ENCODE measurements at regions not wholly inside any gene's neighbourhood (a gene's known extent, or its start where the extent isn't known, plus 50 kb on each side); places are given as distances from the start of the nearest gene placed in this dataset.
"Not testable (repeated sequence)": the region's sequence is repeated elsewhere in the genome, so short reads cannot be mapped to it uniquely, and the experiment has no call there.

DNA sequence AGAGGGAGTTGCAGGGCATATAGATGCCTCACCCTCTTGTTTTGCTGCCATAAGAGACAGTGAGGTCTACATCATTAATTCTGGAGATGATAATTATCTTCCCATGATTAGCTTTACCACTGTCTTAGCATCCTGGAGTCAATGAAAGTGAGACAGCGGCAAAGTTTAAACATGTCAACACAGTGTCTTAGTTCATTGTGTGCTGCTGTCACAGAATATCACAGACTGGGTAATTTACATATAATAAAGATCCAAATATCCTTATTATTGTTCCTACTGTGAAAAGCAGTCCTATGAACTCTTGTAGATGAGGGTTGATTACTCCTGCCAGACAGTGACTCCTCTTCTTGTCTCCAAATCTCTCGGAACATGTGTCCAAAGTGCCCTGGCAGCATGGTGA is 658.6 kb upstream of the ADGRB3 start:
- Mint-ChIP-seq H3K4me3 (ENCODE audit: low read depth) (no peak overlapping the region), H3K9me3 (peaks cover 19% of the 10 kb centered on the region), H3K27me3 (ENCODE audit: low read depth) (no peaks in the 10 kb centered on the region)

DNA sequence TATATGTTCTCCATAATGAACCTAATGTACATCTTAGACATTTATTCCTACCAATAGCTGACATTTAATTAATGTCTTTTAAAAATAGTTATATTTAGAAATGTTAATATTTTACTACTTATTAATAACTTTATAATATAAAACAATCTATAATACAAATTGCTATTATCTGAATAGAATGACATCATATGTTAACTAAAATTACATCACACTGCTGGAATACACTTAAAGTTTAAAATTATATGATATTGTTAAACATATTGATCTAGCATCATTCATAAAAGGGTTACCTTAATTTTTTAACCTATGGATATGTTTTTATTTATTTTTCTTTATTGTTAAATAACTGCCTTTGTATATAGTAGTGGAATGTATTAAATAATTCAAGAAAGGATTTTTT is 660.2 kb upstream of the ADGRB3 start:
- H3K9me3 Mint-ChIP-seq: peaks cover 17% of the 10 kb centered on the region
- DNase-seq (ENCODE audit: low spot score): no peak
- H3K27ac Mint-ChIP-seq: no peak overlapping the region
- no peaks in the 10 kb centered on the region for H3K4me1 Mint-ChIP-seq (ENCODE audit: low read depth)
- H3K27me3 Mint-ChIP-seq (ENCODE audit: low read depth): no peaks in the 10 kb centered on the region
- H3K36me3 Mint-ChIP-seq (ENCODE audit: low read depth): no peaks in the 10 kb centered on the region
- intact Hi-C loops (cut with micrococcal nuclease): no loop called here
- H3K4me3 Mint-ChIP-seq (ENCODE audit: low read depth): no peak overlapping the region

More for the DNA sequence above, 658.6 kb upstream of the ADGRB3 start:
- H3K27ac Mint-ChIP-seq: no peak overlapping the region
- no peaks in the 10 kb centered on the region for H3K4me1 Mint-ChIP-seq (ENCODE audit: low read depth)
- H3K36me3 Mint-ChIP-seq (ENCODE audit: low read depth): no peaks in the 10 kb centered on the region
- intact Hi-C loops (cut with micrococcal nuclease): no loop called here
- no peak for DNase-seq (ENCODE audit: low spot score)

DNA sequence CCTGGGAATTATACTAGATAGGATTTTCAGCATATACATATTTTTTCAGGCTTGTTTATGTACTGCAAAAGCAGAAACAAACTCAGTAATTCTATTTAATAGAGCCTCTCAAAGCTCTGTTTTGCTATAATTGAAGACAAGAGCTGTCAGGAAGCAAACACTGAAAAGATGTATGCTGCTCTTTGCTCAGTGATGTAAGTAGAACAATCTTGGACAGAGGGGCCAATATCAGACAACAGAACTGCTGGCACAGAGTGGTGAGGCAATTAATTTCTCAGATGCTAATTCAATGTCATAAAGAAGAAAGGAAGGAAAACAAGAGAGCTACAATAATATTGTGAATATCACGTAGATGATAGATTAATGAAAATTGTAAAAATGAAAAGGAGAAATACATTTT is 663.3 kb upstream of the ADGRB3 start:
- no peak for DNase-seq (ENCODE audit: low spot score)
- H3K9me3 Mint-ChIP-seq: peaks cover 7% of the 10 kb centered on the region
- intact Hi-C loops (cut with micrococcal nuclease): no loop called here
- no peaks in the 10 kb centered on the region for H3K4me1 Mint-ChIP-seq (ENCODE audit: low read depth)
- H3K27me3 Mint-ChIP-seq (ENCODE audit: low read depth): no peaks in the 10 kb centered on the region
- no peak overlapping the region for H3K4me3 Mint-ChIP-seq (ENCODE audit: low read depth)
- H3K36me3 Mint-ChIP-seq (ENCODE audit: low read depth): no peaks in the 10 kb centered on the region
- no peak overlapping the region for H3K27ac Mint-ChIP-seq

DNA sequence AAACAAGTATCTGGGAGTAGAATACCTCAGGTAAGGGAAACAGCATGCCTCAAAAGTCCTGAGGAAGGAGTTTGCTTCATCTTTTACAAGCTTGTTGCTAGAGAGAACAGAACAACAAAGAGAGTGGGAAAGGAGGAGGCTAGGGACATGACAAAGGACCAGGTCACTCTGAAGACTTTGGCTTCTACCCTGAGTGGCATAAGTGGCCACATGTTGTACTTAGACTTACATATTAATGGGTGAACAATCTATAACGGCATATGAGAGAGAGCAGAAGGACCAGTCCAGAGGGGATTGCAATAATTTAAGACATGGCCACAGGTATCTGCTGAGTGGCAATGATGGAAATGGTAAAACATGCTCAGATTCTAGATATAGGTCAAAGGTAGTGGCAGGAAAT is 668.3 kb upstream of the ADGRB3 start:
- intact Hi-C loops (cut with micrococcal nuclease): no loop called here
- H3K4me1 Mint-ChIP-seq (ENCODE audit: low read depth): no peaks in the 10 kb centered on the region
- H3K27me3 Mint-ChIP-seq (ENCODE audit: low read depth): no peaks in the 10 kb centered on the region
- no peak overlapping the region for H3K4me3 Mint-ChIP-seq (ENCODE audit: low read depth)
- DNase-seq (ENCODE audit: low spot score): no peak
- H3K36me3 Mint-ChIP-seq (ENCODE audit: low read depth): no peaks in the 10 kb centered on the region
- H3K9me3 Mint-ChIP-seq: peaks cover 4% of the 10 kb centered on the region
- no peak overlapping the region for H3K27ac Mint-ChIP-seq

- DNase-seq (ENCODE audit: low spot score): no peak
- intact Hi-C loops (cut with micrococcal nuclease): no loop called here
- H3K27ac Mint-ChIP-seq: no peak overlapping the region
- H3K27me3 Mint-ChIP-seq (ENCODE audit: low read depth): no peaks in the 10 kb centered on the region
- H3K9me3 Mint-ChIP-seq: peaks cover 14% of the 10 kb centered on the region
- H3K4me3 Mint-ChIP-seq (ENCODE audit: low read depth): no peak overlapping the region
- no peaks in the 10 kb centered on the region for H3K36me3 Mint-ChIP-seq (ENCODE audit: low read depth)
- H3K4me1 Mint-ChIP-seq (ENCODE audit: low read depth): no peaks in the 10 kb centered on the region
Observed at GRCh38 chr6:67956352-67956751, 678.7 kb upstream of the ADGRB3 start.

GRCh38 chr6:67952948-67953347 is 682.1 kb upstream of the ADGRB3 start:
- H3K4me3 Mint-ChIP-seq (ENCODE audit: low read depth): no peak overlapping the region
- intact Hi-C loops (cut with micrococcal nuclease): no loop called here
- no peaks in the 10 kb centered on the region for H3K4me1 Mint-ChIP-seq (ENCODE audit: low read depth)
- no peaks in the 10 kb centered on the region for H3K36me3 Mint-ChIP-seq (ENCODE audit: low read depth)
- H3K27me3 Mint-ChIP-seq (ENCODE audit: low read depth): no peaks in the 10 kb centered on the region
- no peak for DNase-seq (ENCODE audit: low spot score)
- peaks cover 42% of the 10 kb centered on the region for H3K9me3 Mint-ChIP-seq
- H3K27ac Mint-ChIP-seq: no peak overlapping the region

- Mint-ChIP-seq H3K4me3 (ENCODE audit: low read depth) (no peak overlapping the region), H3K36me3 (ENCODE audit: low read depth) (no peaks in the 10 kb centered on the region), H3K27me3 (ENCODE audit: low read depth) (no peaks in the 10 kb centered on the region), H3K4me1 (ENCODE audit: low read depth) (no peaks in the 10 kb centered on the region), H3K27ac (no peak overlapping the region), H3K9me3 (peaks cover 42% of the 10 kb centered on the region)
- no peak for DNase-seq (ENCODE audit: low spot score)
- intact Hi-C loops (cut with micrococcal nuclease): no loop called here
Observed at GRCh38 chr6:67952121-67952520, 683.0 kb upstream of the ADGRB3 start.

DNA sequence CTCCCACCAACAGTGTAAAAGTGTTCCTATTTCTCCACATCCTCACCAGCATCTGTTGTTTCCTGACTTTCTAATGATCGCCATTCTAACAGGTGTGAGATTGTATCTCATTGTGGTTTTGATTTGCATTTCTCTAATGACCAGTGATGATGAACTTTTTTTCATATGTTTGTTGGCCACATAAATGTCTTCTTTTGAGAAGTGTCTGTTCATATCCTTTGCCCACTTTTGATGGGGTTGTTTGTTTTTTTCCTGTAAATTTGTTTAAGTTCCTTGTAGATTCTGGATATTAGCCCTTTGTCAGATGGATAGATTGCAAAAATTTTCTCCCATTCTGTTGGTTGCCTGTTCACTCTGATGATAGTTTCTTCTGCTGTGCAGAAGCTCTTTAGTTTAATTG is 687.3 kb upstream of the ADGRB3 start:
- H3K27me3 Mint-ChIP-seq (ENCODE audit: low read depth); DNase-seq (ENCODE audit: low spot score); H3K4me3 Mint-ChIP-seq (ENCODE audit: low read depth); H3K4me1 Mint-ChIP-seq (ENCODE audit: low read depth); intact Hi-C loops (cut with micrococcal nuclease); H3K36me3 Mint-ChIP-seq (ENCODE audit: low read depth); H3K27ac Mint-ChIP-seq: not testable (repeated sequence)
- peaks cover 36% of the 10 kb centered on the region for H3K9me3 Mint-ChIP-seq

GRCh38 chr6:67935976-67936477 is 699.1 kb upstream of the ADGRB3 start:
- peaks cover 21% of the 10 kb centered on the region for H3K9me3 Mint-ChIP-seq
- no peaks in the 10 kb centered on the region for H3K27me3 Mint-ChIP-seq (ENCODE audit: low read depth)
- no peaks in the 10 kb centered on the region for H3K4me1 Mint-ChIP-seq (ENCODE audit: low read depth)
- H3K36me3 Mint-ChIP-seq (ENCODE audit: low read depth): no peaks in the 10 kb centered on the region
- no peak overlapping the region for H3K27ac Mint-ChIP-seq
- intact Hi-C loops (cut with micrococcal nuclease): no loop called here
- no peak overlapping the region for H3K4me3 Mint-ChIP-seq (ENCODE audit: low read depth)
- DNase-seq (ENCODE audit: low spot score): no peak

DNA sequence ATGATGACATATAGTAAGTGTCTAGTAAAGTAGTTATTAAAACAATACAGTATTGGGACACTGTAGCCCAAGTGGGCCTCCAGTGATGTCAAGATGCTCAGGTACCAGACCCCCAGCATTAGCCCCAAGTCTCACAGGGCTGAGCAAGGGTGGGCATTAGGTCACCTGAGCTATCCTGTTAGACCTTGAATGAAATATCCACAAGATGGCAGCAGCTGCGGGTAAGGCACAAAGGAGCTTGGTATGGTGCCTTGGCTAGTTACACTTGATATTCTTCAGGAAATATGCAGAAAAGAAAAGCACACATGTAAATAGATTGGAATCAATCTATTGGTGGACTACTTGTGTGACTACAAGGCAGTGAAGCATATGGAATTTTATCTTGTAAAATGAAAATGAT is 701.8 kb upstream of the ADGRB3 start:
- no peaks in the 10 kb centered on the region for H3K4me1 Mint-ChIP-seq (ENCODE audit: low read depth)
- no peak overlapping the region for H3K27ac Mint-ChIP-seq
- no peak for DNase-seq (ENCODE audit: low spot score)
- H3K9me3 Mint-ChIP-seq: peaks cover 20% of the 10 kb centered on the region
- intact Hi-C loops (cut with micrococcal nuclease): no loop called here
- no peak overlapping the region for H3K4me3 Mint-ChIP-seq (ENCODE audit: low read depth)
- no peaks in the 10 kb centered on the region for H3K27me3 Mint-ChIP-seq (ENCODE audit: low read depth)
- H3K36me3 Mint-ChIP-seq (ENCODE audit: low read depth): no peaks in the 10 kb centered on the region

DNA sequence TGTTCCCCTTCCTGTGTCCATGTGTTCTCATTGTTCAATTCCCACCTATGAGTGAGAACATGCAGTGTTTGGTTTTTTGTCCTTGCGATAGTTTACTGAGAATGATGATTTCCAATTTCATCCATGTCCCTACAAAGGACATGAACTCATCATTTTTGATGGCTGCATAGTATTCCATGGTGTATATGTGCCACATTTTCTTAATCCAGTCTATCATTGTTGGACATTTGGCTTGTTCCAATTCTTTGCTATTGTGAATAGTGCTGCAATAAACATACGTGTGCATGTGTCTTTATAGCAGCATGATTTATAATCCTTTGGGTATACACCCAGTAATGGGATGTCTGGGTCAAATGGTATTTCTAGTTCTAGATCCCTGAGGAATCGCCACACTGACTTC is 712.5 kb upstream of the ADGRB3 start:
- H3K9me3 Mint-ChIP-seq: peaks cover 38% of the 10 kb centered on the region
- DNase-seq (ENCODE audit: low spot score); H3K27ac Mint-ChIP-seq; intact Hi-C loops (cut with micrococcal nuclease); H3K4me3 Mint-ChIP-seq (ENCODE audit: low read depth); H3K36me3 Mint-ChIP-seq (ENCODE audit: low read depth); H3K4me1 Mint-ChIP-seq (ENCODE audit: low read depth); H3K27me3 Mint-ChIP-seq (ENCODE audit: low read depth): not testable (repeated sequence)

DNA sequence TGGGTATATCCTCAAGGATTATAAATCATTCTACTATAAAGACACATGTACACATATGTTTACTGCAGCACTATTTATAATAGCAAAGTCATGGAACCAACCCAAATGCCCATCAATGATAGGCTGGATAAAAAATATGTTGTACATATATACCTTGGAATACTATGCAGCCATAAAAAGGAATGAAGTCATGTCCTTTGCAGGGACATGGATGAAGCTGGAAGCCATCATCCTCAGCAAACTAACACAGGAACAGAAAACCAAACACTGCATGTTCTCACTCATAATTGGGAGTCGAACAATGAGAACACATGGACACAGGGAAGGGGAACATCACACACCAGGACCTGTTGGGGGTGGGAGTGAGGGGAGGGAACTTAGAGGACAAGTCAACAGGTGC is 715.0 kb upstream of the ADGRB3 start:
- peaks cover 34% of the 10 kb centered on the region for H3K9me3 Mint-ChIP-seq
- H3K4me1 Mint-ChIP-seq (ENCODE audit: low read depth); H3K4me3 Mint-ChIP-seq (ENCODE audit: low read depth); intact Hi-C loops (cut with micrococcal nuclease); H3K27ac Mint-ChIP-seq; H3K27me3 Mint-ChIP-seq (ENCODE audit: low read depth); DNase-seq (ENCODE audit: low spot score); H3K36me3 Mint-ChIP-seq (ENCODE audit: low read depth): not testable (repeated sequence)

GRCh38 chr6:67916399-67916798 is 718.7 kb upstream of the ADGRB3 start:
- DNase-seq (ENCODE audit: low spot score): no peak
- intact Hi-C loops (cut with micrococcal nuclease): no loop called here
- H3K36me3 Mint-ChIP-seq (ENCODE audit: low read depth): no peaks in the 10 kb centered on the region
- H3K27me3 Mint-ChIP-seq (ENCODE audit: low read depth): no peaks in the 10 kb centered on the region
- H3K4me3 Mint-ChIP-seq (ENCODE audit: low read depth): no peak overlapping the region
- H3K9me3 Mint-ChIP-seq: peaks cover 29% of the 10 kb centered on the region
- H3K27ac Mint-ChIP-seq: no peak overlapping the region
- H3K4me1 Mint-ChIP-seq (ENCODE audit: low read depth): no peaks in the 10 kb centered on the region

DNA sequence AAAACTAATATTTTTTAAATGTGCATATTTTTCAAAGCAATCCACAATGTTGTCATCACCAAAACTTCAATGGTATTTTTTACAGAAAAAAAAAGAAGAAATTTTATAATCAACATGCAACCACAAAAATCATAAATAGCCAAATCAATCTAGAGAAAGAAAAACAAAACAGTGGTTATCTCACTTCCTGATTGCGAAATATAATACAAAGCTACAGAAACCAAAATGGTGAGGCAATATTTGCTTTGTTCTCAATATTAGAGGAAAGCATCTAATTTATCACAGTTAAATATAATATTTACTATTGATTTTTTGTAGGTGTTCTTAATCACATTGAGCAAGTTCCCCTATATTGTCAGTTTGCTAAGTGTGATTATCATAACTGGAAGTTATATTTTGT is 720.7 kb upstream of the ADGRB3 start:
- Mint-ChIP-seq H3K27me3 (ENCODE audit: low read depth) (no peaks in the 10 kb centered on the region), H3K36me3 (ENCODE audit: low read depth) (no peaks in the 10 kb centered on the region), H3K9me3 (peaks cover 34% of the 10 kb centered on the region), H3K27ac (no peak overlapping the region), H3K4me3 (ENCODE audit: low read depth) (no peak overlapping the region), H3K4me1 (ENCODE audit: low read depth) (no peaks in the 10 kb centered on the region)
- intact Hi-C loops (cut with micrococcal nuclease): no loop called here
- DNase-seq (ENCODE audit: low spot score): no peak
